Natural killer cell (primary cell): ENCODE measurements at regions not wholly inside any gene's neighbourhood (a gene's known extent, or its start where the extent isn't known, plus 50 kb on each side); places are given as distances from the start of the nearest gene placed in this dataset.

ENCODE experiments used
- ATAC-seq, 3 donors: fragments of 150-1000 bp in 2 of 3; fragments of 200-7000 bp in 1 of 3; cut with Tn5 transposase; 1 replicate in 1 of 3; 2 replicates in 2 of 3; pipeline ENCODE4 v1.10.0; 2021; ENCODE audit warnings: mild to moderate bottlenecking in 2 of 3, moderate library complexity in 2 of 3
- DNase-seq, 2 donors: peaks; one replicate each; pipeline versions ENCODE4 v3.0.0 to v3.0.0-alpha.2; 2013 to 2021; ENCODE audit warnings: mixed read lengths in 1 of 2
- H3K27ac ChIP-seq: one replicate; pipeline ENCODE4 v1.5.1; 2013; ENCODE audit warnings: mild to moderate bottlenecking, low read length
- H3K27me3 ChIP-seq: one replicate; pipeline ENCODE4 v1.6.1; 2013; ENCODE audit warnings: low read length; ENCODE audit not compliant: control insufficient read depth, insufficient read depth
- H3K36me3 ChIP-seq: one replicate; pipeline ENCODE4 v1.6.1; 2013; ENCODE audit warnings: low read length; ENCODE audit not compliant: control insufficient read depth, insufficient read depth
- H3K4me1 ChIP-seq: one replicate; pipeline ENCODE4 v1.6.1; 2013; ENCODE audit warnings: low read length; ENCODE audit not compliant: control insufficient read depth, insufficient read depth
- H3K4me3 ChIP-seq: one replicate; pipeline ENCODE4 v1.5.1; 2013; ENCODE audit warnings: low read length
- H3K9me3 ChIP-seq: one replicate; pipeline ENCODE4 v1.6.1; 2013; ENCODE audit warnings: low read length; ENCODE audit not compliant: control insufficient read depth, insufficient read depth
- H3K27ac Mint-ChIP-seq, 2 donors: one replicate each; pipeline ENCODE4 v1.8.0; 2022; ENCODE audit warnings: mild to moderate bottlenecking in 2 of 2, mixed read lengths in 2 of 2, moderate library complexity in 1 of 2
- H3K27me3 Mint-ChIP-seq, 2 donors: one replicate each; pipeline ENCODE4 v1.8.0; 2022; ENCODE audit warnings: low read depth in 2 of 2, mixed read lengths in 2 of 2
- H3K36me3 Mint-ChIP-seq: one replicate; pipeline ENCODE4 v1.8.0; 2022; ENCODE audit warnings: mixed read lengths
- H3K4me1 Mint-ChIP-seq, 2 donors: one replicate each; pipeline ENCODE4 v1.8.0; 2022; ENCODE audit warnings: mixed read lengths in 2 of 2
- H3K4me3 Mint-ChIP-seq: one replicate; pipeline ENCODE4 v1.8.0; 2022; ENCODE audit warnings: mild to moderate bottlenecking, moderate library complexity, mixed read lengths
- H3K9me3 Mint-ChIP-seq, 2 donors: one replicate each; pipeline ENCODE4 v1.8.0; 2022; ENCODE audit warnings: mixed read lengths in 2 of 2
- WGBS: methylation state at CpG from one replicate; pipeline ENCODE4 v1.1.7; 2013; ENCODE audit warnings: missing lambda C conversion rate; ENCODE audit not compliant: insufficient coverage; 5-methylcytosine and 5-hydroxymethylcytosine counted together
- intact Hi-C: fragments of 100-400 bp; cut with micrococcal nuclease; formaldehyde crosslinking; loops from one replicate; pipeline ENCODE4 v1.14.2; 2022
- TF ChIP-seq, protein P1 (sequence below): fragments of 200-600 bp; IDR thresholded peaks from one replicate; pipeline ENCODE4 v1.8.0; 2022; ENCODE audit warnings: antibody characterized with exemption

DNA sequence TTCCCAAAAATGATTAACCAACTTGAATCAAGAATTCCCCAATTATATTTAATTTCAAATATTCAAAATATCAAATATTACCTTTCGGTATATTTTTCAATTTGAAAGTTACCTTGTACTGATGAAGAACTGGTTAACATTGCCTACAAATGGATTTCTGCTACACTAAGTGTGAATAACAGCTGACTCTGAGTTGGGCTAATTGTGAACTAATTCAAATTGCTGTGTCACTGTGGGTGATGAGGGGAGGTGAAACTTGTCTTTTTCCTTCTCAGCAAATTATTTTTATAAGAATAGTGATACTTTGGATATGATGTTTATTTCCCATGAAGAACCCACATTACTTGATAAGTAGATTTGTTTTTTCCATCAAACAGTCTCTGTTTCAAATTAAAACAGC is 103.4 kb upstream of the RPS23 start:
- Histone ChIP-seq H3K27me3 (no peaks in the 10 kb centered on the region), H3K4me1 (no peaks in the 10 kb centered on the region), H3K9me3 (no peaks in the 10 kb centered on the region), H3K4me3 (no peak overlapping the region), H3K27ac (no peak overlapping the region), H3K36me3 (no peaks in the 10 kb centered on the region)
- DNase-seq, result no peak
- 100% methylated on average over 1 of the region's 1 CpG for WGBS
- TF ChIP-seq, protein P1, sequence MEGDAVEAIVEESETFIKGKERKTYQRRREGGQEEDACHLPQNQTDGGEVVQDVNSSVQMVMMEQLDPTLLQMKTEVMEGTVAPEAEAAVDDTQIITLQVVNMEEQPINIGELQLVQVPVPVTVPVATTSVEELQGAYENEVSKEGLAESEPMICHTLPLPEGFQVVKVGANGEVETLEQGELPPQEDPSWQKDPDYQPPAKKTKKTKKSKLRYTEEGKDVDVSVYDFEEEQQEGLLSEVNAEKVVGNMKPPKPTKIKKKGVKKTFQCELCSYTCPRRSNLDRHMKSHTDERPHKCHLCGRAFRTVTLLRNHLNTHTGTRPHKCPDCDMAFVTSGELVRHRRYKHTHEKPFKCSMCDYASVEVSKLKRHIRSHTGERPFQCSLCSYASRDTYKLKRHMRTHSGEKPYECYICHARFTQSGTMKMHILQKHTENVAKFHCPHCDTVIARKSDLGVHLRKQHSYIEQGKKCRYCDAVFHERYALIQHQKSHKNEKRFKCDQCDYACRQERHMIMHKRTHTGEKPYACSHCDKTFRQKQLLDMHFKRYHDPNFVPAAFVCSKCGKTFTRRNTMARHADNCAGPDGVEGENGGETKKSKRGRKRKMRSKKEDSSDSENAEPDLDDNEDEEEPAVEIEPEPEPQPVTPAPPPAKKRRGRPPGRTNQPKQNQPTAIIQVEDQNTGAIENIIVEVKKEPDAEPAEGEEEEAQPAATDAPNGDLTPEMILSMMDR, result no peak
- H3K27me3 Mint-ChIP-seq, result peaks cover 0 to 6% of the 10 kb centered on the region in 2 donors
- ATAC-seq, result no peak
- H3K9me3 Mint-ChIP-seq, result no peaks in the 10 kb centered on the region
- no peak overlapping the region for H3K27ac Mint-ChIP-seq
- H3K4me3 Mint-ChIP-seq, result no peak overlapping the region
- H3K36me3 Mint-ChIP-seq, result no peaks in the 10 kb centered on the region
- intact Hi-C loops, result no loop called here
- no peaks in the 10 kb centered on the region for H3K4me1 Mint-ChIP-seq

DNA sequence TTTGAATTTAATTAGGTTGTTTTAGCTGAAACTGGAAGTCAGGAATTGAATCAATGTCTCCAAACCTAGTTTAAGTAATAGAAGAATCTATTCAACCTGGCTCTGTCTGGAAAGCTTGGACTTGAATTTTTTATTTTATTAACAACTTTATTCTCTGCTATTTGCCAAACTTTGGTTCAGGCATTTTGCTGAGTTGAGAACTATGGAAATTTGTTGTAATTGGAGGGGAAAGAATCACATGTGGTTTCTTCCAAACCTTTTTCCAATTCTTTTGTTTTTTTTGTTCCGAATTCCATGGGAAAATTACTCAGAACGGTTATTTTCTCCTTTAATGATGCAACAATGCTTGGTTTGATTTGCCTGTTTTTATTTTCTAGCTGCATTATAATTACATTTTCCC is 98.2 kb upstream of the RPS23 start:
- TF ChIP-seq, protein P1, result no peak
- no peak overlapping the region for H3K4me3 ChIP-seq
- Mint-ChIP-seq H3K4me1 (no peaks in the 10 kb centered on the region), H3K36me3 (no peaks in the 10 kb centered on the region), H3K27me3 (no peaks in the 10 kb centered on the region), H3K27ac (no peak overlapping the region), H3K4me3 (no peak overlapping the region), H3K9me3 (no peaks in the 10 kb centered on the region)
- DNase-seq (no peak), ATAC-seq (no peak)
- no peaks in the 10 kb centered on the region for H3K27me3 ChIP-seq
- no peak overlapping the region for H3K27ac ChIP-seq
- 100% methylated on average over 1 of the region's 2 CpGs for WGBS
- H3K4me1 ChIP-seq, result no peaks in the 10 kb centered on the region
- no peaks in the 10 kb centered on the region for H3K36me3 ChIP-seq
- H3K9me3 ChIP-seq, result peaks cover 7% of the 10 kb centered on the region
- intact Hi-C loops, result no loop called here

DNA sequence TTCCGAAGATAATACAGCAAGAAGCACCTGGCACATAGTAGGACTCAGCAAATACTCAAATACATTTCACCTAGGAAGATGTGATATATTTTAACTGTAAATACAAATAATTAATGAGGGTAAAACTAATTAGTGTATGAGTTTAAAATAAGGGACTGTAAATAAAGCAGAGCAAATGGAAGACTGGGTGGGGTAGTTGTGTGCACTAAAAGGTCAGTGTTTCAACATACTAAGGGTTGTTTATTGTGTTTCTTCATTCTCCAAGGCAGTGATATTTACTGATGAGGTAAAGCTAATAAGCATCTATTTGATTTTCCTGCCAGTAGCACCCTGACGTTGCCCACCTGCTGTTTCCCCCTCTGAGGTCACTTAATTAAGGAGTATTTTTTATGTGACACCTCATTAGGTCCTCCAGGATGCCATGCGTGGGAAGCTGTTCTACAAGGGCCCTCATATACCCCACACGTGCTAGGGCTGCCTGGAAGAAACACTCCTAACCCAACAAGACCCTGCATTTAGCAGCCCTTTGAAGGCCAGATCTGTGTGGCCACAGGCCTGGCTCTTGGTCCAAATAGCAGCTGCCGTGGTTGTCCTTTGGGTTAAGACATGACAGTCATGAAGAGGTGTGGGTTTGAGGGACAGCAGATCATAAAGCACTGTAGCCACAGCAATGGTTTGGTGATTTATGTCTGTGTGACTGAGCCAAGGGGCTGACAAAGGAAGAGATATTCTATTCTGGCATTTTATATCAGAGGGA is 97.5 kb upstream of the RPS23 start:
- no peak for ATAC-seq

More for the DNA sequence above, 97.5 kb upstream of the RPS23 start:
- intact Hi-C loops, result no loop called here
- H3K27me3 Mint-ChIP-seq, result no peaks in the 10 kb centered on the region
- no peaks in the 10 kb centered on the region for H3K36me3 Mint-ChIP-seq
- TF ChIP-seq, protein P1, result no peak
- no peak overlapping the region for H3K27ac ChIP-seq
- no peaks in the 10 kb centered on the region for H3K36me3 ChIP-seq
- H3K27me3 ChIP-seq, result no peaks in the 10 kb centered on the region
- H3K27ac Mint-ChIP-seq, result no peak overlapping the region
- H3K4me3 Mint-ChIP-seq, result no peak overlapping the region
- 33% methylated on average over 4 of the region's 5 CpGs for WGBS
- no peaks in the 10 kb centered on the region for H3K4me1 ChIP-seq
- DNase-seq, result no peak
- H3K4me1 Mint-ChIP-seq, result no peaks in the 10 kb centered on the region
- peaks cover 7% of the 10 kb centered on the region for H3K9me3 ChIP-seq
- no peaks in the 10 kb centered on the region for H3K9me3 Mint-ChIP-seq
- no peak overlapping the region for H3K4me3 ChIP-seq
